GM12874 (cell line): ENCODE measurements at regions not wholly inside any gene's neighbourhood (a gene's known extent, or its start where the extent isn't known, plus 50 kb on each side); places are given as distances from the start of the nearest gene placed in this dataset.

Experiments used
- CTCF ChIP-seq: IDR thresholded peaks from 2 replicates; pipeline ENCODE4 v1.5.1; 2011; ENCODE audit warnings: low read depth, mild to moderate bottlenecking, control low read depth, low read length, moderate library complexity; ENCODE audit not compliant: insufficient read depth

- TF ChIP-seq CTCF, result no peak
These were observed 154.9 kb downstream of the EVX1 start for GRCh38 chr7:27397503-27397902.

- TF ChIP-seq CTCF, result no peak
These were observed 156.2 kb downstream of the EVX1 start for GRCh38 chr7:27398851-27399250.

GRCh38 chr7:27399791-27400567, 157.4 kb downstream of the EVX1 start:
- no peak for TF ChIP-seq CTCF

GRCh38 chr7:27405780-27406179, 163.2 kb downstream of the EVX1 start:
- no peak for TF ChIP-seq CTCF

- no peak for TF ChIP-seq CTCF
These were observed 166.7 kb downstream of the EVX1 start for GRCh38 chr7:27409311-27409710.

GRCh38 chr7:27409776-27410175, 167.2 kb downstream of the EVX1 start:
- TF ChIP-seq CTCF, result no peak

- TF ChIP-seq CTCF, result no peak
These were observed 168.4 kb downstream of the EVX1 start for GRCh38 chr7:27410812-27411544.
